GOT3 (cell line): ENCODE measurements at regions not wholly inside any gene's neighbourhood (a gene's known extent, or its start where the extent isn't known, plus 50 kb on each side); places are given as distances from the start of the nearest gene placed in this dataset.

Source experiments
- DNase-seq: peaks from one replicate; lab custom pipeline; 2025; ENCODE audit warnings: mixed read lengths; lab: John Stamatoyannopoulos, UW

DNA sequence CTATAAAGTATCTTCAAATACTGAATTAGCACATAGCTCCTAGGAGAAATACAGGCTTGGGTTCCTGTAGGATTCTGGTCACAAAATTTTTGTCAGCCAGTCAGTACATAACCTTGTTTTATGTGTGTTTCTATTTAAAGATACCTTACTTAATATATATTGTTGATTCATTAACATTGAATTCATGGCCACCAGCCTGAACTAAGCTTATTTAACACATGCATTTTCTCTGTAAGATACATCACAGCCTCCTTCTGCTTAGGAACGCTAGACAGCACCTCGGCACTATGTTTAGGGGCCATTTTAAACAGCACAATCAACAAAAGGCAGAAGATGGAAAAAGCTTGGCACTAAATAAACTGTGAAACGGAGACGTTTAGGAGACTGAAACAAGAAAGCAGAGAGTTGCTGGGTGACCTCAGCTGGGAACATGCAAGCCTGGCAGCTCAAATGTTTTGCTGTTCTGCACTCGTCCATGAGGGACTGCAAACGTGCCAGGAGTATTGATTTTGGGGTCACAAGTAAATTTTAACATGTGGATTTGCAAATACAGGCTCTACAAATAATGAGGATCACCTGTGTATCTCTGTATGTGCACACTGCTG, 432.2 kb upstream of the TPM1 start:
- no peak for DNase-seq

DNA sequence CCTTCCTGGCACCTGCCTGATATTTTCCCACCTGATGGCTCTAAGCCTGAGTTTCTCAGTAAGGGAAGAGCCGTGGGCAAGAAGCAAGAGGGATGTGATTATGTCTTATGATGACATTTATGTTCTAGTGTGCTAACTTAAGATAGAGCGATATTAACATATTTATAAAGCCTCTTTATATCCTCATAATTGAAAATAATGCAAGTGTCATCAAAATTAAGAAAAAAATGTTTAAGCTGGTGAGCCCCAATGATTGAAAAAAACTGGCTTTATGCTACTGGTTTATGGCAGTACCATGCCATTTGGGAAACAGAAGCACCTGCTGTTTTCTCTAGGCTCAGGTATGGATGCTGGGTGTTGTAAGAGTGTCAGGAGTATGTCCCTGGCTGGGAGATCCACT, 431.5 kb upstream of the TPM1 start:
- DNase-seq = no peak

DNA sequence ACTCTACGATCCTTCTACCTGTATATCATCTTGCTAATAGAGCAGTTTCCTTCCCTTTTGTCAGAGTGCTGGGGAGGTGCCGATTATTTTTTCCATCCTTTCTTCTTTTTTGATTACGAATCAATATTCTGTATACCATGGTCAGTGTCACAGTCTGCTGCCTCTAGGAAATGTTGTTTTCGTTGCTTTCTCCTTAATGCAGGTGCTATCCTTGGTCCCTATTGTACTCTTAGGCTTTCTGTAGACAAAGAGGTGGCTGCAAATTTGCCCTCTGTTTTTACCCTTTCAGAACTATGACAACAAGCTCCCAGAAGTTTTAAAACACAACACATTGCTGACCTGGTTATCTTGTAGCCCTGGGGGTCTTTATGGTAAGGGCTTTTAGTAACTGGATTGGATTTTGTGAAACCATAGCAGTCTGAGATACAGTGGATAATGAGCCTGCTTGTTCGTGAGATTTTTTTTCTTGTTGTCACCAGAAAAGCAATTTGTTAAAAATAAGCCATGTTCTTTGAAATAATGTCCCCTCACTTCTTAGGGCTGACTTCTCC, 430.3 kb upstream of the TPM1 start:
- no peak for DNase-seq

DNA sequence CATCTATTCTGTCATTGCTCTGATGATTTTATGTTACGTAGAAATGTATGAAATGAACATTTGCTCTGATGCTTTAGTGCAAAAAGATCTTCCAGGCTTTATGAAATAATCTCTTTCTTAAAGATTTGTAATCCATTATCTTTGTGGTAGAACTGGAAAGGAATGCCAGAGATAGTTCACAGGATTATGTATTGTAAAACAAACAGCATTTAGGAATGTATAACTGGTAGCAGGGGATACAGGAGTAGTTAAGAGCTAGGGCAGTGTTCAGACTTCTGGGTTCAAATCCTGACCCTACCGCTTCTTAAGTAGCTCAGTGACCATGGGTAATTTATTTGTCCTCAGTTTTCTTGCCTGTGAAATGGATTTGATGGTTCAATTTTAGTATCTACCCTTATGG, 429.8 kb upstream of the TPM1 start:
- no peak for DNase-seq

DNA sequence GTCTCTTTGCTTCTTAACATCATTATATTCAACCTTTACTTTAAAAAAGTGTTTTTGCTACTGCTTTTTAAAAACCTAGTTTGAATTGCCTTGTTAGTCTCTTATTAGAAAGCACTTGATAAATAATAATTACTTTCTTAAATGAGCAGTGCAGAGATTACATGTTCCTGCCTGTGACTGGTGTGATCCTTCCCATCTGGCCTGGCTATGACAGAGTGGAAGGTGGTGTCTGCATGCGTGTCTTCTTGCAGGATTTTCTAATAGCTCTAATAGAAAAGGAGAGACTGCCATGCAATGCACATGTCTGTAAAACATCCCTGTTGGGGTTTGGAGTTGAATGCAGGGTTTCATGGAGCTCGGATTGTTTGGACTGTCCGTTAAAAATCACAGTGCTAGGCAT, 425.8 kb upstream of the TPM1 start:
- no peak for DNase-seq

DNA sequence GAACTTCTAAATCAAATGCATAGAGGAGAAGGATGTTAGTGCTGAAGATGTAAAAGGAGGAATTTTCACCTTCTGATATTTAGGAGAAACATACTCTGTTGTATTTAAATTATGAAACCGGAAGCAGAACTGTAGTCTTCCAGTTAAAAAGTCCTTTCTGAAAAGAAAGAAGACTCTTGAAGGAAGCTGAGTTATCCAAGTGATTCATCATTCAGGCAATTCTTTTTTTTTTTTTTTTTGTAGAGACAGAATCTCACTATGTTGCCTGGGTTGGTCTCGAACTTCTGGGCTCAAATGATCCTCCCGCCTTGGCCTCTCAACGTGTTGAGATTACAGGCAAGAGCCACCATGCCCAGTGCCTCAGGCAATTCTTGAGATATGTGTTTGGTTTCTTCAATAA, 424.8 kb upstream of the TPM1 start:
- no peak for DNase-seq

DNA sequence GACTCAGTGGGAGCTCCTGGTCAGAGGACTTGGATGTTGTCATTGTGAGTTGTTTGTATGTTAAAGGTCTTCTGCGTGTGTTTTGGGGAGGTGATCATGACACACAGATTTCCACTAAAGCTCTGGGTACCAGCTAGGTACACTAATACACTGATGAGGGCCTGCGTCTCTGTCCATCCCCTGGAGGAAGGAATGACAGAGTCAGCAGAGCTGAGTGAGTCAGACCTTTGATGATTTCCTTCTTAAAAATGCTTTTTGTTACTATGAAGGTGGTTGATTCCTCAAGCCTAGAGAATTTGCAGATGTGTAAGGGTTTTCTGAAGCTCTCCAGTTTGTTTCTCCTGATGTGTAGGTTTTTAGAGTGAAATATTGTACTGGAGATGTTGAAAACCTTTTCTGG, 424.1 kb upstream of the TPM1 start:
- DNase-seq = no peak

DNA sequence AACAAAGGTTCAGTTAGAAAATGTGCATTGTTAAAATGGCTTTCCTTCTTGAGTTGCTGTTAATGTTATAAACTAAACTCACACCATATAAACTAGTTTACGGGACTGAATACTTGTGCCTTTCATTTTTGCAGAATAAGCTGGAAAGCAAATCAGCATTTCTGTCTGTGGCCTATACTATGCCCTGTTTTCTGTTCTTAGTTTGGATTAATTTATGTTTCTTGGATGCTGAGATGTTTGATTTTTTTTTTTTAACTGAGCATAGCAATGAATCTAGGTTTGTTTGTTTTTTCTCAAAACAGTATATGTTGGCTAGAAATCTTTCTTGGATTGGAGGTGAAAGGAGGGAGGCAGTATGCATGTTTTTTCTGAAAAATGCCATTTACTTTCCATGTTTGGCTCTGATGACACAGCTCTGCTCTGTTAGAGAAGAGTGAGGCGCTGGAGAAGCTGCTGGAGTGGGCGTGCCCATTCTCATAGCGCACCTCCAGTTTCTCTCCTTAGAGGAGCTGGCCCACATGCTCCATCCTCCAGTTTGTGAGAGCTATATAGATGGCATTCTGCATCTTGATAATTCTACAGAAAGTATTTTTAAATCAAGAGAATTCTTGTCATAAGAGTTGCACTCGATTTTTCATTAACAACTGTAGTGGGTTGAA, 423.6 kb upstream of the TPM1 start:
- DNase-seq = no peak

DNA sequence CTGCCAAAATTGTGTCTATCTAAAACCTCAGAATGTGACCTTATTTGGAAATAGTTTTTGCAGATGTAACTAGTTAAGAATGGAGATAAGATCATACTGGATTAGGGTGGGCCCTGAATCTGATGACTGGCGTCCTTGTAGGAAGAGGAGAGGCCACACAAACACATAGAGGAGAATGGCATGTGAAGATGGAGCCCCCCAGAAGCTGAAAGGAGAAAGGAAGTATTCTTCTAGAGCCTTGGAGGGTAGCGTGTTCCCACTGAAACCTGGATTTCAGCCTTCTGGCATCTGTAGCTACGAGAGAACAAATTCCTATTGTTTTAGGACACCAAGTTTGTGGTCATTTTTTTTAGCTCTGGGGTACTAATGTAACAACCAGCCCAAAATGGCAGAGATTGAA, 423.0 kb upstream of the TPM1 start:
- DNase-seq = no peak

DNA sequence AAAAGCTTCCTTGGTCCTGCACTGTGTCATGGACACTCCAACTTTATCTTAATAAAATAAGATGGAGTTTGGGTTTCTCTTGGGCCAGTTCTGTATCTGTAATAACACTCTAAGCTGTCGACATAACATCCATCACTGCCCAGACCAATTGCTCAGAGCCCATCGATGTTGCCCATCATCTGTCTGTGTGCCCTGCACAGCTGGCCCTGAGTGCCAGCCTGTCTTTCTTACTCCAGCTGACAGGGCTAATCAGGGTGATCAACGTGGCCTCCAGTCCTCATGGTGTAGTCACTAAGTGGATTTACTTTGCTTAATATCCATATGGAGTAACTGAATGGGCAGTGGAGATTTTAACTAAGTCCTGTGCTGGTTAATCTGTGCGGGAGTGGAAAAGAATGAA, 419.8 kb upstream of the TPM1 start:
- DNase-seq = no peak

DNA sequence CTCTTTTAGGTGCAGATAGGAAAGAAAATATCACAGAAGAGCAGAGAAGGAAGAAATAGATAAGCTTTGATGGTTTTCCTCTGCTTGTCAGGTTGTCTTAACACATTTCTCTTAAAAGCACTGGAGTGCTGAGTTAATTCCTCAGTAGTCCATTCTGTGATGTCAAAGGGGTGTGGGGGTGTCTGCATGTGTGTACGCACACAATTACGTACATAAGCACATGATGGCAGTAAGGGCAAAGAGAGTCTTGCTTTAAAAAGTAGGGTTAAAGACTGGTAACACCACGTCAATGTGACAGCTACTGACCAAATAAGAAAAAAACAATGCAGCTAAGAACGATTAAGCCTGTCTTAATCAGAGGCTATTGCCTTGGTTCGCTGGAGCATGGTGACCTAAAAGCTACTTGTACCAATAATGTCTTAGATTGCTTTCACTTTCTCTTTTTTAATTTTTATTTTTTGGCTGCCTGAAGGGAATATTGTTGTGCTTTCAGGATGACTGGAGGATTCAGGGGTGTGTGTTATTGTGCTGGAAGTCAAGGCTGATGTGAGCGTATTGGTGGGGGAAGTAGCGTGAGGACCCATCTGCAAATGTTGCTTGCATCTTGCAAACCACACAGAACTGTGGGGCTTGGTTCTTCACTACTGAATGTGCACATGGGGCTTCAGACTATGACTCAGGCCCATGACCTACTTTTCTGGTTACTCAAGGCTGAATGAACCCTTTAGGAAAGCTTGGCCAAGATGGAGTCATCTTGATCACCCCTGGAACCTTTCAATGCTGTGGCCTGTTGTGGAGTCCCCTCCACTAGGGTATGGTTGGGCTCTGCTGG, 417.8 kb upstream of the TPM1 start:
- no peak for DNase-seq

DNA sequence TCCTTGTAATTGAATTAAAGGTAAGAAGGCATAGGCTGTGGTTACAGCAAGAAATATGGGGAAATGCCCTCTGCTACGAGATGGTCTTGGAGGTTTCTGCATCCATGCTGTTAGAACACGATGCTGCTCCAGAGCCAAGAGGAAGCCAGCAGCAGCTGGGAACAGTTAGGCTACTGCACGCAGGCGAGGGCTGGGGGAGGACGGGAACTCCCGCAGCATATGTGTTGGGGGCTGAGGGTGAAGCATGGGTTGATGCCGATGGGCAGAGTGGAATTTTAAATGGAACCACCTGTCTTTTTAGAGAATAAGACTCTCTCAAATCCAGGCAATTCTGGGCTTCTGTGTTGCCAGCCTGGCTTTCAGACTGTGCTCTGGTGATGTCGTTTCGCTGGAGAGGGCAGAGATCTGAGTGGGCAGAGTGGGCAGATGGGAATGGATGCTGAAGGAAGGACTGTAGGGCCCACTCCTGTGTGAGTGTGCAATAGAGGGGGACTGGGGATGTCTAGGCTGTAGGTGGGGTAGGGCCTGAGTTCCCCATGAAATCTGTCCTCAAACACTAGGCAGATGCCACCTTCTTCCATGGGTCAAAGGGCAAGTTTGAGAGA, 417.0 kb upstream of the TPM1 start:
- no peak for DNase-seq

DNA sequence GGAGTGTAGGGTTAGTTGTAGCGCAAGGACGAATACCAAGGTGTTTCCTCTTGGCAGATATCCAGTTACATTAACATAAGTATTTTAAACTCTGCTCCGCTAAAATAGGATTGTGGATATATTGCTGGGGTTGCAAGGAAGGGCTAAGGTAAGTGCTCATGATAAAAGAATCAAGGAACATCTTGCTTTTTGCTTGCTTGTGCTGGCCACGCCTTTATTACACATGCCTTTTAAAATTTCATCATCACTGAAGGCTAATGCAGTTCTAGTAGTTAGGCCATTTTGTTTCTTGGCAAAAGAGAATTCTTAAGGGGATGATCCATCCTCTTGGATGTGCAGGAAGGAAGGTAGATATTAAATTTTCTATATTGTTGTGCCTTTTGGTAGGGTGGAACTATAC, 415.6 kb upstream of the TPM1 start:
- no peak for DNase-seq

DNA sequence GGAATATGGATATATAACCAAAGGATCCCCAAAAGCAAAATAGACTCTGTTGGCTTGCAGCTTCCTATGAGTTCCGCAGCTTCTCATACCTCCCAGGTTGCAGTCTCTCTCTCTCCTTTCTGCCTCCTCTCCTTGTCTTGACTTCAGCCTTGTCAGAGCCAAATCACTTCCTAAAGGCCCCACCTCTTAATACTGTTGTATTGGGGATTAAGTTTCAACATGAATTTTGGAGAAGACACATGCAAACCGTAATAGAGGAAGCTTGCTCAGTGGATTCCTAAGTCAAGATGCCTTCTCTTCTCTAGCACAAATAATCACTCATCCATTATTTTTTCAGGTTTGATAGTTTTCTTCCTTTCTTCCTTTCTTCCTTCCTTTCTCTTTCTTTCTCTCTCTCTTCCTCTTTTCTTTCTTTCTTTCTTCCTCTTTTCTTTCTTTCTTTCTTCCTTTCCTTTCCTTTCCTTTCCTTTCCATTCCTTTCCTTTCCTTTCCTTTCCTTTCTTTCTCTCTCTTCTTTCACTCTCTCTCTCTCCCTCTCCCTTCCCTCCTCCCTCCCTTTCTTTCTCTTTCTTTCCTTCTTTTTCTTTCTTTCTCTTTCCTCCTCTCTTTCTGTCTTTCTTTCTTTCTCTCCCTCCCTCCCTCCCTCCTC, 411.3 kb upstream of the TPM1 start:
- no peak for DNase-seq

DNA sequence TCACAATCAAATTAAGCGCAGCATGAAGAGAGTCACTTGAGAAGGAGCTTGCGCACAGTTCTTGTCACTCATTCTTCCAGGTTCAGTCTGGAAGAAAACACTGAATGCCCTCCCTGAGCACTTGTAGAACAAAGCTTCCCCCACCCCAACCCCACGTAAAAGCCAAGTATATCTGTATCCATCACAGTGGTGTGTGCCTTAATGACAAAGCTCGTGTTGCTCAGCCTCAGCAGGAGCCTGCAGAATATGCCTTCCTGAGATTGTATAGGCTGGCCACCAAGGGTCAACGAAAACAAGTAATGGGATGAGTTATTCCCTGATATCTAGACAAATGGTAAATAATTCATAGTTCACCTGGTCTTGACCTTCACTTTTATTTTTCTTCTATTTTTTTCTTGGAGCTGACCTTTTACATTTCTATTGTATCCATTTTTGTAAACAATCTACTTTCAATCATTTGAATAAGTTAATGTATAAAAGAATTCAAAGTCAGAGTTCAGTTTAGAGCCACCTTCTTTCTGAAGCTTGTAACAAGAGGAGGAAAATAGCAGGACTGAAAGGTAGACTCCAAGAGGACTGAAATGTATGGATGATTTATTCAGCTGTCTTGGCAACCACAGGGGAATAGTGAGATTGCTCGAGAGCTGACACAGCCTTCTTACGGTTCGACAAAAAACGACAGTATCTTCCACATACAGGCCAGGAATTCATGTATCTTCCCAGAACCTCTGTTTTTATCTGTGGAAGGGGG, 405.5 kb upstream of the TPM1 start:
- no peak for DNase-seq

DNA sequence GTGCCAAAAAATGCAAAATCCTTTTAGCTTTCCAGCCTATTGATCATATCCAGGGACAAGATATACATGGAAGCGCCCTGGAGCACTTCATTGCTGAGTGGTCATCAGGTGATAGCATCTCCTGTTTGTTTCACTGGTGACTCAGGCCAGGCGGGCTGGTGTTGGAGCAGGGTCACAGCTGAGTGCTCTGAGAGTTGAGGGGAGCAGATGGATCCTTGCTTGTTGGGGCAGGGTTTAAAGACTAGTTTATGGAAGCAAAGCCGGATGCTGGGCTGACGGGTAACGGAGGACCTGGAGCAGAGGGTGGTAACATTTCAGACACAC, 405.0 kb upstream of the TPM1 start:
- DNase-seq = no peak

DNA sequence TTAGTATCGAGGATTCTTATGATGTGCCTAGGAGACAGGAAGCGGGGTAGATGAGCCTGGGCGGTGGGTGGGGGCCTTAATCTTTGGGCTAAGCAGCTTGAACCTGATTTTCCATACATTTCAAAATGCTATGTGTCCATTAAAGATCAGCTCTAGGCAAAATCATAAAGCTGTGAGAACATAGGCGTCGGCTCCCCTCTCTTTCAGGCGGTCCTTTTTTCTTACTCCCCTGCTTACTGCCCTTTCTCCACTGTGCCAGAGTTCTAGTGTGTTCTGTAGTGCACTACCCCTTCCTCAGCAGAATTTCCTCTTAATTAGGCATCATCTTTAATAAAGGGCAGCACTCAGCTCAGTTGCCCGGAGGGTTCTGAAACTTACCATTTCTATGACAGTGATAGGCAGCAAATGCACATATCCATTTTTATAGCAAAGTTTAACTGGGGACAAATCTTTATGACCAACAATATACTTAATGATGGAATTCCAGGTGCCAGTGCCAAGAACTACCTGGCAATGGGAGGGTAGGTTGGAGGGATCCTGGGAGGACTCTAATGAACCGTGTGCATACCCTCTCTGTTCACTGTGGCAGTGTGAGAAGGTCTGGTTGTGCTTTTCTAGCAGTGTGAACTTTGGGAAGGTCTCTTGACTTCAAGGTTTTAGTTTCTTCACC, 404.5 kb upstream of the TPM1 start:
- no peak for DNase-seq

DNA sequence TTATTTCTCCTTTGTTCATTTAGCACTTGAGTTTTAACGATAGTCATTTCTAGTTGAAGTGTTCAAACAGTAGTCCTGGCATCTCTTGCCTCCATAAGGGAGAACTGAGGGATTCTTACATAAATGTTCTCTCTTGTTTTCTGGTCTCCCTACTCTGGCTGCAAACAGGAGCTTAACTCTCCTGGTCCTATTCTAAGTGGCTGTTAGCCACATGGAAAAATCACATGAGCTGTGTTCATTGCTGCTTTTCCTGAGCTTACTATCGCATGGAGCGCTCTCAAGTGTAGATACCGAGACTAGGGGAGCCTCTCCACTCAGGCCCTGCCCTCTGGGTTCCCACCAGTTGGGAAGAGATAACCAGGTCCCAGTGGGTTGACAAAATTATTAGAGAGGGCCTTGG, 403.1 kb upstream of the TPM1 start:
- no peak for DNase-seq

DNA sequence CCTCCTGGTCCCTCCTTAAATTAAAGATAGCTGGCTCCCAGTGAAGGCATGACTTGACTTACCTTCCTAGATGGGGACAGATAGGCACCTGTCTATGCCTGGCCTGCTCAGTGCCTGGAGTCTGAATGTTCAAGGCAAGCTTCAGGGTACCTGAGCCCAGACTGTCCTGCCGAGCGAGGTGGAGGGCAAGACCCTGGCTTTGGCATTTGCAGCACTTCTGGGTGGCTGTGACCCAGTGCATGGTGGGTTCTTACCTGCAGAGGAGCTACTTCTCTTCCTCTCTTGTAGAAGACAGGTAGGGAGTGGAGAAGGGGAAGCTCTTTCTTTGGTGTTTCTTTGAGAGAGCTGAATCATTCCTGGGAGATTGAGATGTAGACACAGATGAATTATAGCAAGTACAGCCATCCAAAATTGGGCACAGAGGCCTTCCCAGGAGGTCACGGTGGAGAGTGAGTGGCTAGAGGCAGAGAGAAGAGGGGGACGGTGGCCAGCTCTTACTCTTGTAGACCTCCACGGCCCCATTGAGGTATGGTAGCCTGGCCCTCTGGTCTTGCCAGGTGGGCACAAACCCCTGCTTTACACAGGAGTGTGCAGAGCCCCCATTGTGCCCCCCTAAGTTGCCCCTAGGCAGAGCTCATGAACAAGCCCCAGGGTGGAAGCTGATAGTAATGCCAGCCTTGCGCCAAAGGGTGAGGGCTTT, 402.5 kb upstream of the TPM1 start:
- DNase-seq = no peak

DNA sequence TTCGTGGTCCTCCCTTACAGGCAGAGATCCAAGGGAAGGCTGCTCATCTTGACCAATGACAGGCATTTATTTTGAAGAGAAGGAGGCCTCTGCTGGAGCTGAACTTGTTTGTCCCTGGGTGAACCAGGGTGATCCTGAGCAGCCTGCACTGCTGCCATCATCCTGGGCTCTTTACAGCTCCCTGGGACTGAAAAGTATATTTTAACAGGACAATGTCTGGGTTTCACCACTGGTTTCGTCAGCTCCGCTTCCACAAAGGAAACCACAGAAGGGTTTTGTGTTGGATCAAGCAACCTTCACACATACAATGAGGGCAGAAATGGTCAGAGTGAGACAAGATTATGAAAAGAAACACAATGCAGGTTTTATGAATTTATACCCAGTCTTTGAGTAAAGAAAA, 400.7 kb upstream of the TPM1 start:
- DNase-seq = no peak
